ENCODE measurements at regions not wholly inside any gene's neighbourhood (a gene's known extent, or its start where the extent isn't known, plus 50 kb on each side); places are given as distances from the start of the nearest gene placed in this dataset.

- TF ChIP-seq EZH2 (IDR thresholded peaks at IDR 0.05; ENCODE audit: low read length, missing control alignments) (no peak), CTCF (conservative IDR thresholded peaks at IDR 0.05 in 1 of 2, IDR thresholded peaks at IDR 0.05 in 1 of 2; ENCODE audit: low read depth in 1 of 2, low read length in 2 of 2) (no peak)
Observed at GRCh38 chr2:136715146-136715545, 50.2 kb upstream of the THSD7B start.
